ENCODE measurements at regions not wholly inside any gene's neighbourhood (a gene's known extent, or its start where the extent isn't known, plus 50 kb on each side); places are given as distances from the start of the nearest gene placed in this dataset.

GRCh38 chr17:59451706-59452105 is 113.7 kb upstream of the DHX40 start:
- DNase-seq (ENCODE audit: low spot score) = no peak

- no peak for DNase-seq (ENCODE audit: low spot score)
These were observed 110.7 kb upstream of the DHX40 start for GRCh38 chr17:59454633-59455105.

- DNase-seq (ENCODE audit: low spot score) = no peak
These were observed 109.0 kb upstream of the DHX40 start for GRCh38 chr17:59456428-59456827.

GRCh38 chr17:59456923-59457615 is 108.3 kb upstream of the DHX40 start:
- no peak for DNase-seq (ENCODE audit: low spot score)

GRCh38 chr17:59462385-59462784 is 103.0 kb upstream of the DHX40 start:
- no peak for DNase-seq (ENCODE audit: low spot score)

- DNase-seq (ENCODE audit: low spot score) = no peak
These were observed 101.2 kb upstream of the DHX40 start for GRCh38 chr17:59464246-59464645.

- no peak for DNase-seq (ENCODE audit: low spot score)
These were observed 99.5 kb upstream of the DHX40 start for GRCh38 chr17:59465949-59466307.

- no peak for DNase-seq (ENCODE audit: low spot score)
These were observed 98.2 kb upstream of the DHX40 start for GRCh38 chr17:59466946-59467801.

GRCh38 chr17:59469786-59470485 is 95.5 kb upstream of the DHX40 start:
- DNase-seq (ENCODE audit: low spot score) = no peak

- no peak for DNase-seq (ENCODE audit: low spot score)
These were observed 94.6 kb upstream of the DHX40 start for GRCh38 chr17:59470624-59471297.

- no peak for DNase-seq (ENCODE audit: low spot score)
These were observed 89.0 kb upstream of the DHX40 start for GRCh38 chr17:59476413-59476812.

GRCh38 chr17:59479141-59479540 is 86.3 kb upstream of the DHX40 start:
- DNase-seq (ENCODE audit: low spot score) = no peak

- DNase-seq (ENCODE audit: low spot score) = no peak
These were observed 81.5 kb upstream of the DHX40 start for GRCh38 chr17:59483860-59484259.

GRCh38 chr17:59485015-59485414 is 80.4 kb upstream of the DHX40 start:
- no peak for DNase-seq (ENCODE audit: low spot score)

- no peak for DNase-seq (ENCODE audit: low spot score)
These were observed 79.5 kb upstream of the DHX40 start for GRCh38 chr17:59485946-59486345.

GRCh38 chr17:59487161-59487873 is 78.1 kb upstream of the DHX40 start:
- DNase-seq (ENCODE audit: low spot score) = no peak

- DNase-seq (ENCODE audit: low spot score) = no peak
These were observed 76.6 kb upstream of the DHX40 start for GRCh38 chr17:59488805-59489204.

GRCh38 chr17:59490216-59490615 is 75.2 kb upstream of the DHX40 start:
- no peak for DNase-seq (ENCODE audit: low spot score)

GRCh38 chr17:59491353-59492090 is 73.9 kb upstream of the DHX40 start:
- no peak for DNase-seq (ENCODE audit: low spot score)

- no peak for DNase-seq (ENCODE audit: low spot score)
These were observed 73.3 kb upstream of the DHX40 start for GRCh38 chr17:59492091-59492451.

GRCh38 chr17:59493867-59494266 is 71.5 kb upstream of the DHX40 start:
- DNase-seq (ENCODE audit: low spot score) = no peak

All from globus pallidus (tissue), 1 donor.